ENCODE measurements at regions not wholly inside any gene's neighbourhood (a gene's known extent, or its start where the extent isn't known, plus 50 kb on each side); places are given as distances from the start of the nearest gene placed in this dataset.

DNA sequence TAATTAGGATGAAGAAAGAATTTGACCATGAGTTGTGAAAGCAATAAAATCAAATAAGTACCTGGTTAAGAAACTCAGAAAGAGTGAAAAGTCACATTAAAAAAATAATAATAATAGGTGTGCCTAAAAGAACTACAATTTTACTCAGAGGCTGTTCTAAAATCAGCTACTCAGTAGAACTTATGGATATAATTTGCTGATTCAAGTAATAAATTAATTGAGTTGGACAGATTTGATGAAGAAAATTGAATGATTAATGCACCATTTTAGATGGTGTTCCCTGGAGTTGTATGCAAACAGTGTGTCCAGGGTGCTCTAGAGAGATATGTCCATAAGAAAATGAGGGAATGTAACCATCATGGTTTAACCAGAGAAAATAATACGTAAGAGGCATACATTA is 2852.5 kb downstream of the PCDH9 start:
- no peak for TF ChIP-seq TAF1 (IDR thresholded peaks at IDR 0.05; ENCODE audit: low read depth)
- TF ChIP-seq TCF12 (IDR thresholded peaks at IDR 0.05; ENCODE audit: low read depth), result no peak
- no peak for TF ChIP-seq REST (IDR thresholded peaks at IDR 0.05; ENCODE audit: low read depth)
- no peak for TF ChIP-seq EP300 (IDR thresholded peaks at IDR 0.05; ENCODE audit: borderline replicate concordance)
- TF ChIP-seq YY1 (IDR thresholded peaks at IDR 0.05; ENCODE audit: low read depth), result no peak
- no peak for TF ChIP-seq MAX (IDR thresholded peaks at IDR 0.05)
- no peak for TF ChIP-seq RAD21 (IDR thresholded peaks at IDR 0.05; ENCODE audit: low read depth)
- no peak for TF ChIP-seq FOXM1 (IDR thresholded peaks at IDR 0.05; ENCODE audit: borderline replicate concordance, low read depth)
